ENCODE measurements at regions not wholly inside any gene's neighbourhood (a gene's known extent, or its start where the extent isn't known, plus 50 kb on each side); places are given as distances from the start of the nearest gene placed in this dataset.

DNA sequence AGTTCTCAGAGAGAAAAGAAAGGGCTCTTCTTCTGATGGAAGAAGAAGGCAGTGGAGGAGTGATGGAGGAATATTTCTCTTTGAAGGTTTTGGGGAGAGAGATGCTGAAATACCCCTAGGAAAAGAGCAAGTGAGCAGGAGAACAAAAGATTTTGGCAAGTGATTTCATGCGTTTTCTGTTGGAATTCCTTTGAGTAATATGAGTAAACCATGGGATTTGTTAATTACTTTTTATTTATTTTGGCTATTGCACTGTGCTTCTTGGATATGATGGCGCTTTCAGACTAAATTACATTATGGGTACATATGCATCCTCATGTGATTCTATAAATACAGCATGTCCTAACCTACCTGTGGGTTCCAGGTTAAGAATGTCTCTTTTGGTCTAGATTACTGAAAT, 210.1 kb upstream of the PTGFR start:
- H3K4me1 ChIP-seq (replicated peaks in 1 of 2; ENCODE audit: control insufficient read depth in 2 of 2, insufficient read depth in 2 of 2, low read length in 2 of 2), result no peaks in the 10 kb centered on the region
- ChIA-PET CTCF (ENCODE audit: low intra/inter-chr PET ratio) (no interaction called here), POLR2A (interaction anchor here (0.9 kb wide), 1 partner anchor 10 kb away, joined by 3 read pairs; no protein-coding TSS in a partner anchor)
- no peak overlapping the region for H3K9ac ChIP-seq (ENCODE audit: insufficient read depth in 1 of 2, low read depth in 2 of 2, low read length in 2 of 2)
- H3K27me3 ChIP-seq (ENCODE audit: control insufficient read depth in 2 of 2, insufficient read depth in 2 of 2, low read length in 2 of 2), result no peaks in the 10 kb centered on the region
- H3K4me2 ChIP-seq (ENCODE audit: insufficient read depth, low read length), result no peak overlapping the region
- TF ChIP-seq RFX7 (CRISPR knock-in tag; IDR thresholded peaks at IDR 0.05) (no peak), FIP1L1 (IDR thresholded peaks at IDR 0.05; ENCODE audit: low read depth, low read length, poor library complexity, severe bottlenecking) (no peak), KDM5B (IDR thresholded peaks at IDR 0.05; ENCODE audit: insufficient replicate concordance, low read depth, low read length) (no peak), ZNF507 (tag; conservative IDR thresholded peaks at IDR 0.05) (no peak), ESRRA (IDR thresholded peaks at IDR 0.05; ENCODE audit: borderline replicate concordance, low read depth) (no peak), FOS (IDR thresholded peaks at IDR 0.05; ENCODE audit: extremely low read depth, insufficient read length) (no peak), ZNF408 (CRISPR knock-in tag; IDR thresholded peaks at IDR 0.05; ENCODE audit: low read depth) (no peak), MTA3 (IDR thresholded peaks at IDR 0.05; ENCODE audit: borderline replicate concordance) (no peak), MYNN (IDR thresholded peaks at IDR 0.05) (no peak), MYNN (CRISPR knock-in tag; IDR thresholded peaks at IDR 0.05) (no peak), CBFA2T3 (IDR thresholded peaks at IDR 0.05) (no peak), BCOR (IDR thresholded peaks at IDR 0.05) (no peak), ZNF174 (CRISPR knock-in tag; IDR thresholded peaks at IDR 0.05) (no peak)
- TF ChIP-seq, protein P1, sequence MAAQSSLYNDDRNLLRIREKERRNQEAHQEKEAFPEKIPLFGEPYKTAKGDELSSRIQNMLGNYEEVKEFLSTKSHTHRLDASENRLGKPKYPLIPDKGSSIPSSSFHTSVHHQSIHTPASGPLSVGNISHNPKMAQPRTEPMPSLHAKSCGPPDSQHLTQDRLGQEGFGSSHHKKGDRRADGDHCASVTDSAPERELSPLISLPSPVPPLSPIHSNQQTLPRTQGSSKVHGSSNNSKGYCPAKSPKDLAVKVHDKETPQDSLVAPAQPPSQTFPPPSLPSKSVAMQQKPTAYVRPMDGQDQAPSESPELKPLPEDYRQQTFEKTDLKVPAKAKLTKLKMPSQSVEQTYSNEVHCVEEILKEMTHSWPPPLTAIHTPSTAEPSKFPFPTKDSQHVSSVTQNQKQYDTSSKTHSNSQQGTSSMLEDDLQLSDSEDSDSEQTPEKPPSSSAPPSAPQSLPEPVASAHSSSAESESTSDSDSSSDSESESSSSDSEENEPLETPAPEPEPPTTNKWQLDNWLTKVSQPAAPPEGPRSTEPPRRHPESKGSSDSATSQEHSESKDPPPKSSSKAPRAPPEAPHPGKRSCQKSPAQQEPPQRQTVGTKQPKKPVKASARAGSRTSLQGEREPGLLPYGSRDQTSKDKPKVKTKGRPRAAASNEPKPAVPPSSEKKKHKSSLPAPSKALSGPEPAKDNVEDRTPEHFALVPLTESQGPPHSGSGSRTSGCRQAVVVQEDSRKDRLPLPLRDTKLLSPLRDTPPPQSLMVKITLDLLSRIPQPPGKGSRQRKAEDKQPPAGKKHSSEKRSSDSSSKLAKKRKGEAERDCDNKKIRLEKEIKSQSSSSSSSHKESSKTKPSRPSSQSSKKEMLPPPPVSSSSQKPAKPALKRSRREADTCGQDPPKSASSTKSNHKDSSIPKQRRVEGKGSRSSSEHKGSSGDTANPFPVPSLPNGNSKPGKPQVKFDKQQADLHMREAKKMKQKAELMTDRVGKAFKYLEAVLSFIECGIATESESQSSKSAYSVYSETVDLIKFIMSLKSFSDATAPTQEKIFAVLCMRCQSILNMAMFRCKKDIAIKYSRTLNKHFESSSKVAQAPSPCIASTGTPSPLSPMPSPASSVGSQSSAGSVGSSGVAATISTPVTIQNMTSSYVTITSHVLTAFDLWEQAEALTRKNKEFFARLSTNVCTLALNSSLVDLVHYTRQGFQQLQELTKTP (IDR thresholded peaks at IDR 0.05; ENCODE audit: low read depth in 1 of 2, partially characterized antibody in 2 of 2), result no peak
- H3K27ac ChIP-seq (ENCODE audit: extremely low read depth, low read depth, low read length), result no peak overlapping the region
- intact Hi-C loops (cut with micrococcal nuclease) (no loop called here), in situ Hi-C loops (cut with MboI) (no loop called here)
- WGBS (ENCODE audit: insufficient coverage, low coverage, missing lambda C conversion rate), result 0% methylated on average over 2 of the region's 2 CpGs
- no peaks in the 10 kb centered on the region for H3K36me3 ChIP-seq (ENCODE audit: control insufficient read depth, insufficient read depth, low read length)
- no peak overlapping the region for H3K4me3 ChIP-seq
- no peak for ATAC-seq
- no peak overlapping the region for H2AFZ ChIP-seq (ENCODE audit: low read depth, low read length)
- FAIRE-seq, result no peak
- no peaks in the 10 kb centered on the region for H3K79me2 ChIP-seq (ENCODE audit: control insufficient read depth, insufficient read depth, low read length)
- no peak for DNase-seq (ENCODE audit: extremely low read depth in 1 of 4, low spot score in 3 of 4)
- H4K20me1 ChIP-seq (replicated peaks; ENCODE audit: control insufficient read depth, insufficient read depth, low read length), result no peaks in the 10 kb centered on the region
- no peaks in the 10 kb centered on the region for H3K9me3 ChIP-seq (replicated peaks; ENCODE audit: control insufficient read depth, insufficient read depth, low read depth, low read length)
- no peaks in the 10 kb centered on the region for H3K9me1 ChIP-seq (ENCODE audit: control insufficient read depth, insufficient read depth, low read length)
- BruUV-seq (replicated peaks), result no TSS peak

All from K562 (cell line).